HepG2 (cell line): ENCODE measurements at regions not wholly inside any gene's neighbourhood (a gene's known extent, or its start where the extent isn't known, plus 50 kb on each side); places are given as distances from the start of the nearest gene placed in this dataset.

Experiments
- ARID4A ChIP-seq: sonication (generic); formaldehyde crosslinking; IDR thresholded peaks from 2 replicates; pipeline ENCODE4 v1.5.0; 2020; ENCODE audit warnings: mild to moderate bottlenecking, missing genetic modification reagents, borderline replicate concordance
- BORCS8-MEF2B ChIP-seq: sonication (generic); formaldehyde crosslinking; IDR thresholded peaks from 2 replicates; pipeline ENCODE4 v1.8.0; 2022; ENCODE audit warnings: mild to moderate bottlenecking, missing genetic modification reagents
- FUBP1 ChIP-seq: sonication (generic); formaldehyde crosslinking; IDR thresholded peaks from 2 replicates; pipeline ENCODE4 v1.5.1; 2020; ENCODE audit warnings: missing genetic modification reagents, mild to moderate bottlenecking, borderline replicate concordance
- HOXA5 ChIP-seq: sonication (generic); formaldehyde crosslinking; IDR thresholded peaks from 2 replicates; pipeline ENCODE4 v1.4.0; 2020; ENCODE audit warnings: missing genetic modification reagents
- JARID2 ChIP-seq: sonication (generic); formaldehyde crosslinking; IDR thresholded peaks from 2 replicates; pipeline ENCODE4 v1.8.1; 2023; ENCODE audit warnings: missing genetic modification reagents, inconsistent platforms; ENCODE audit not compliant: insufficient replicate concordance
- KLF9 ChIP-seq: IDR thresholded peaks from 2 replicates; pipeline ENCODE4 v1.6.1; 2016; ENCODE audit warnings: low read depth
- ONECUT2 ChIP-seq: sonication (generic); formaldehyde crosslinking; IDR thresholded peaks from 2 replicates; pipeline ENCODE4 v1.4.0; 2020; ENCODE audit warnings: missing genetic modification reagents
- PTBP1 ChIP-seq: fragments of 200-400 bp; formaldehyde crosslinking; IDR thresholded peaks from 2 replicates; pipeline ENCODE4 v1.6.1; 2018; ENCODE audit warnings: low read length, low read depth; ENCODE audit not compliant: poor library complexity, severe bottlenecking
- RNF219 ChIP-seq: sonication (generic); formaldehyde crosslinking; IDR thresholded peaks from 2 replicates; pipeline ENCODE4 v1.5.0; 2020; ENCODE audit warnings: mild to moderate bottlenecking, missing genetic modification reagents
- SRSF1 ChIP-seq: fragments of 200-400 bp; formaldehyde crosslinking; optimal IDR thresholded peaks from 2 replicates; pipeline ENCODE3; 2017; ENCODE audit warnings: mild to moderate bottlenecking, low read depth, low read length, moderate library complexity
- SYNCRIP ChIP-seq: fragments of 200-400 bp; formaldehyde crosslinking; IDR thresholded peaks from 2 replicates; pipeline ENCODE4 v1.6.1; 2018; ENCODE audit warnings: mild to moderate bottlenecking, low read depth, low read length; ENCODE audit not compliant: insufficient read depth
- TERF1 ChIP-seq: sonication (generic); formaldehyde crosslinking; IDR thresholded peaks from 2 replicates; pipeline ENCODE4 v1.8.0; 2022; ENCODE audit warnings: mild to moderate bottlenecking, missing genetic modification reagents, moderate library complexity
- TFE3 ChIP-seq: IDR thresholded peaks from 2 replicates; pipeline ENCODE4 v1.6.1; 2016
- ZMAT5 ChIP-seq: sonication (generic); formaldehyde crosslinking; IDR thresholded peaks from 2 replicates; pipeline ENCODE4 v1.5.0; 2020; ENCODE audit warnings: mild to moderate bottlenecking, low read depth, missing genetic modification reagents, borderline replicate concordance
- ZNF33B ChIP-seq: sonication (generic); formaldehyde crosslinking; IDR thresholded peaks from 2 replicates; pipeline ENCODE4 v1.5.1; 2020; ENCODE audit warnings: mild to moderate bottlenecking, missing genetic modification reagents
- ZNF572 ChIP-seq: sonication (generic); formaldehyde crosslinking; IDR thresholded peaks from 2 replicates; pipeline ENCODE4 v1.5.1; 2020; ENCODE audit warnings: mild to moderate bottlenecking, missing genetic modification reagents
- ZNF724P ChIP-seq: sonication (generic); formaldehyde crosslinking; IDR thresholded peaks from 2 replicates; pipeline ENCODE4 v1.8.0; 2022; ENCODE audit warnings: missing genetic modification reagents, borderline replicate concordance

GRCh38 chr3:42032693-42033349 is 58.3 kb upstream of the TRAK1 start (continued):
- TF ChIP-seq RNF219 (CRISPR knock-in tag), result no peak
- TF ChIP-seq PTBP1, result no peak
- TF ChIP-seq FUBP1, result no peak
- no peak for TF ChIP-seq JARID2
- no peak for TF ChIP-seq ZMAT5 (CRISPR knock-in tag)
- TF ChIP-seq SRSF1, result no peak
- TF ChIP-seq HOXA5 (CRISPR knock-in tag), result peak; percentile 69; the same call in 1 of the 2 replicates
- TF ChIP-seq ZNF572 (CRISPR knock-in tag), result no peak
- TF ChIP-seq TFE3 (CRISPR knock-in tag), result 0 out of 2 replicates have a peak, but pooled peaks have one; percentile 16
- no peak for TF ChIP-seq ZNF724P
- no peak for TF ChIP-seq SYNCRIP
- no peak for TF ChIP-seq BORCS8-MEF2B (CRISPR knock-in tag)
- 0 out of 2 replicates have a peak, but pooled peaks have one; percentile 11 for TF ChIP-seq ONECUT2 (CRISPR knock-in tag)
- no peak for TF ChIP-seq ZNF33B
- no peak for TF ChIP-seq KLF9 (CRISPR knock-in tag)
- TF ChIP-seq ARID4A, result peak; percentile 64; the same call in 1 of the 2 replicates
- TF ChIP-seq TERF1 (CRISPR knock-in tag), result no peak
